ENCODE measurements at regions not wholly inside any gene's neighbourhood (a gene's known extent, or its start where the extent isn't known, plus 50 kb on each side); places are given as distances from the start of the nearest gene placed in this dataset.

- no peak for TF ChIP-seq REST (IDR thresholded peaks at IDR 0.05; ENCODE audit: insufficient read depth in 1 of 2, low read depth in 2 of 2, low read length in 2 of 2)
- TF ChIP-seq SIN3A (IDR thresholded peaks at IDR 0.05; ENCODE audit: borderline replicate concordance, insufficient read depth, low read length): no peak
- TF ChIP-seq FOXP2 (optimal IDR thresholded peaks at IDR 0.05; ENCODE audit: borderline replicate concordance, extremely low read depth, extremely low read length, insufficient read depth): no peak
- TF ChIP-seq POLR2AphosphoS5 (IDR thresholded peaks at IDR 0.05; ENCODE audit: low read depth, low read length): no peak
- no peak for TF ChIP-seq TAF1 (IDR thresholded peaks at IDR 0.05; ENCODE audit: borderline replicate concordance, insufficient read depth, low read length)
Measured at GRCh38 chr15:26020871-26021270, 157.7 kb upstream of the ATP10A start.
